ENCODE measurements at regions not wholly inside any gene's neighbourhood (a gene's known extent, or its start where the extent isn't known, plus 50 kb on each side); places are given as distances from the start of the nearest gene placed in this dataset.

- no peaks in the 10 kb centered on the region for H4K20me1 ChIP-seq (ENCODE audit: insufficient read depth)
- H3K4me1 ChIP-seq (ENCODE audit: control insufficient read depth in 1 of 2, insufficient read depth in 2 of 2, low read length in 2 of 2): no peaks in the 10 kb centered on the region
- ATAC-seq: peak; percentile 91
- no peaks in the 10 kb centered on the region for H3K79me2 ChIP-seq (ENCODE audit: insufficient read depth, low read length)
- H3K9ac ChIP-seq (ENCODE audit: low read length): no peak overlapping the region
- POLR2A ChIA-PET: no interaction called here
- no peaks in the 10 kb centered on the region for H3K36me3 ChIP-seq (ENCODE audit: control insufficient read depth in 1 of 2, insufficient read depth in 2 of 2, low read length in 2 of 2)
- H3K27ac ChIP-seq (ENCODE audit: low read depth, low read length): no peak overlapping the region
- intact Hi-C loops (cut with micrococcal nuclease): loop anchor here (1.0 to 10.0 kb wide), 2 partner anchors 101 to 198 kb away; no protein-coding TSS in a partner anchor
- CTCF ChIA-PET: interaction anchor here (0.7 to 1.8 kb wide), 5 partner anchors 8 to 268 kb away, joined by 3 to 17 read pairs (median 8); no protein-coding TSS in a partner anchor
- no peak overlapping the region for H3K4me3 ChIP-seq (replicated peaks in 1 of 2; ENCODE audit: low read depth in 1 of 2, low read length in 2 of 2)
- no peak overlapping the region for H2AFZ ChIP-seq (ENCODE audit: low read depth, low read length, poor library complexity, severe bottlenecking)
- H3K9me3 ChIP-seq (ENCODE audit: control insufficient read depth in 1 of 2, insufficient read depth in 1 of 2, low read depth in 1 of 2, low read length in 2 of 2): no peaks in the 10 kb centered on the region
- H3K9me2 ChIP-seq (ENCODE audit: insufficient read depth): no peaks in the 10 kb centered on the region
- RAD21 ChIA-PET (ENCODE audit: low non-redundant PET in 1 of 2, low total read pairs in 2 of 2, uncharacterized antibody in 2 of 2, unreplicated experiment in 2 of 2): interaction anchor here (0.6 to 0.8 kb wide), 2 partner anchors 117 to 199 kb away, joined by 3 read pairs; no protein-coding TSS in a partner anchor
- DNase-seq (ENCODE audit: low read depth, low spot score): no peak
- no TSS peak for BruUV-seq (replicated peaks)
- peaks cover 3% of the 10 kb centered on the region; the same call in 1 of the 2 replicates for H3K27me3 ChIP-seq (ENCODE audit: insufficient read depth, low read length)
- H3K4me2 ChIP-seq (ENCODE audit: low read length): no peak overlapping the region
- no peak for TF ChIP-seq EGR1 (IDR thresholded peaks at IDR 0.05; ENCODE audit: low read depth)
- peak; percentile 33 to 48 (median 48); a peak in 5 of 6 replicates for TF ChIP-seq CTCF (IDR thresholded peaks at IDR 0.05 in 2 of 3, conservative IDR thresholded peaks at IDR 0.05 in 1 of 3; ENCODE audit: borderline replicate concordance in 1 of 3, insufficient read depth in 1 of 3, low read depth in 2 of 3, low read length in 2 of 3)
- no peak for TF ChIP-seq EZH2phosphoT487 (IDR thresholded peaks at IDR 0.05; ENCODE audit: borderline replicate concordance)
- peak; percentile 60 for TF ChIP-seq RAD21 (IDR thresholded peaks at IDR 0.05; ENCODE audit: low read depth)
- no peak for TF ChIP-seq POLR2A (IDR thresholded peaks at IDR 0.05; ENCODE audit: borderline replicate concordance, extremely low read depth, insufficient read depth, insufficient read length)
Observed at GRCh38 chr22:49433717-49434611, 393.7 kb downstream of the BRD1 start.
